Loucy (cell line): ENCODE measurements at regions not wholly inside any gene's neighbourhood (a gene's known extent, or its start where the extent isn't known, plus 50 kb on each side); places are given as distances from the start of the nearest gene placed in this dataset.

ENCODE experiments used
- EZH2phosphoT487 ChIP-seq: fragments of 200-600 bp; IDR thresholded peaks from 2 replicates; pipeline ENCODE4 v1.6.1; 2018; ENCODE audit warnings: antibody characterized with exemption, mild to moderate bottlenecking, moderate library complexity, borderline replicate concordance
- TF ChIP-seq, protein P1 (sequence below): fragments of 200-600 bp; sonication (generic); conservative IDR thresholded peaks from 2 replicates; pipeline ENCODE4 v1.5.1; 2014; ENCODE audit warnings: mild to moderate bottlenecking, antibody characterized with exemption, low read length

DNA sequence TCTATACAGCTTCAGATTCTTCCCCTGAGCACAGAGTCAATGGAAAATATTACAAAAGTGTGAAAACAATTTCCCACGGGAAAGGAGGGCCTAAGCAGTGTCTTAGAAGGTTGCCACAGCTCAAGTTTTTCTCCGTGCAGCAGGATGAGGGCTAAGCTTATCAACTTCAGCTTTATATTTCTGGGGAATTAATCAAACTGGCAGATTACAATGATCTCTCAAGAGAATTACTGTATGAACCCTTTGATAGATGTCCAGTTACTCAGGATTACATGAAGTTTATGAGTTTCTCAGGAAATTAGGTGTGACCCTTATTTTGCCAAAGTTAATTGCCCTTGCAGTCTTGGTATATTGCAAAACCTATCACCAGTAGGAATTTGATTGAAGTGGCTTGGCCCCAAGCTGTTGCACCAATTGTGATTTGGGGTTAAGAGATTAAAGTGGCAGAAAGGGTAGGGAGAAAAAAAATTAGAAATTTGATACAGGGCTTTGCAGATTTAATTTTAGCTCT lies 298.4 kb downstream of the MAP2K6 start:
- TF ChIP-seq, protein P1, sequence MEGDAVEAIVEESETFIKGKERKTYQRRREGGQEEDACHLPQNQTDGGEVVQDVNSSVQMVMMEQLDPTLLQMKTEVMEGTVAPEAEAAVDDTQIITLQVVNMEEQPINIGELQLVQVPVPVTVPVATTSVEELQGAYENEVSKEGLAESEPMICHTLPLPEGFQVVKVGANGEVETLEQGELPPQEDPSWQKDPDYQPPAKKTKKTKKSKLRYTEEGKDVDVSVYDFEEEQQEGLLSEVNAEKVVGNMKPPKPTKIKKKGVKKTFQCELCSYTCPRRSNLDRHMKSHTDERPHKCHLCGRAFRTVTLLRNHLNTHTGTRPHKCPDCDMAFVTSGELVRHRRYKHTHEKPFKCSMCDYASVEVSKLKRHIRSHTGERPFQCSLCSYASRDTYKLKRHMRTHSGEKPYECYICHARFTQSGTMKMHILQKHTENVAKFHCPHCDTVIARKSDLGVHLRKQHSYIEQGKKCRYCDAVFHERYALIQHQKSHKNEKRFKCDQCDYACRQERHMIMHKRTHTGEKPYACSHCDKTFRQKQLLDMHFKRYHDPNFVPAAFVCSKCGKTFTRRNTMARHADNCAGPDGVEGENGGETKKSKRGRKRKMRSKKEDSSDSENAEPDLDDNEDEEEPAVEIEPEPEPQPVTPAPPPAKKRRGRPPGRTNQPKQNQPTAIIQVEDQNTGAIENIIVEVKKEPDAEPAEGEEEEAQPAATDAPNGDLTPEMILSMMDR = no peak
- no peak for TF ChIP-seq EZH2phosphoT487
